Upper lobe of left lung (tissue), 6 donors: ENCODE measurements at regions not wholly inside any gene's neighbourhood (a gene's known extent, or its start where the extent isn't known, plus 50 kb on each side); places are given as distances from the start of the nearest gene placed in this dataset.

ENCODE experiments used
- ATAC-seq, 2 donors: fragments of 200-7000 bp; cut with Tn5 transposase; one replicate each; pipeline ENCODE4 v1.9.1; 2022; ENCODE audit warnings: mild to moderate bottlenecking in 2 of 2, moderate library complexity in 2 of 2; ENCODE audit not compliant: low FRiP score in 2 of 2
- DNase-seq, 2 donors: peaks; one replicate each; pipeline ENCODE4 v3.0.0-alpha.2; 2019 to 2020
- H3K27ac ChIP-seq, 4 donors: fragments of 200-600 bp; sonication (generic); one replicate each; pipeline ENCODE4 v1.5.1; 2016 to 2019
- H3K27me3 ChIP-seq, 4 donors: fragments of 200-600 bp; sonication (generic); one replicate each; pipeline ENCODE4 v1.5.1; 2017 to 2019
- H3K36me3 ChIP-seq, 4 donors: fragments of 200-600 bp; sonication (generic); one replicate each; pipeline ENCODE4 v1.5.1; 2016 to 2019
- H3K4me1 ChIP-seq, 4 donors: fragments of 200-600 bp; sonication (generic); one replicate each; pipeline ENCODE4 v1.5.1; 2018 to 2019
- H3K4me3 ChIP-seq, 4 donors: fragments of 200-600 bp; sonication (generic); one replicate each; pipeline ENCODE4 v1.5.1; 2017 to 2019; ENCODE audit warnings: mild to moderate bottlenecking in 2 of 4, moderate library complexity in 1 of 4
- H3K9me3 ChIP-seq, 4 donors: fragments of 200-600 bp; sonication (generic); one replicate each; pipeline ENCODE4 v1.5.1; 2018 to 2019
- CTCF ChIP-seq, 6 experiments: fragments of 450-650 bp in 4 of 6; fragments of 200-600 bp in 2 of 6; sonication (generic) in 2 of 6; IDR thresholded peaks; one replicate each; pipeline ENCODE4 v1.5.1; 2016 to 2019; ENCODE audit warnings: antibody characterized with exemption in 6 of 6
- EP300 ChIP-seq, 4 donors: sonication (generic); formaldehyde crosslinking; IDR thresholded peaks; one replicate each; pipeline ENCODE4 v1.5.1; 2017; ENCODE audit warnings: antibody characterized with exemption in 4 of 4, control low read depth in 2 of 4
- POLR2A ChIP-seq, 4 donors: fragments of 450-650 bp; IDR thresholded peaks; one replicate each; pipeline ENCODE4 v1.5.1; 2016 to 2017; ENCODE audit warnings: antibody characterized with exemption in 4 of 4, mild to moderate bottlenecking in 2 of 4
- POLR2AphosphoS5 ChIP-seq, 2 donors: sonication (generic); formaldehyde crosslinking; IDR thresholded peaks; one replicate each; pipeline ENCODE4 v1.5.1; 2017; ENCODE audit warnings: antibody characterized with exemption in 2 of 2
- whole genome bisulfite sequencing, 2 donors: methylation state at CpG; one replicate each; pipeline ENCODE4 v1.1.5; 2017 to 2018; 5-methylcytosine and 5-hydroxymethylcytosine counted together
- donor health status: DM: no; HTN: no; CAD: no; lungs with moderate emphysema.
- donor health status: DM: no; HTN: yes; CAD: no; lungs with severe emphysema.

- Histone ChIP-seq H3K36me3 (no peaks in the 10 kb centered on the region), H3K27ac (no peak overlapping the region), H3K4me1 (no peaks in the 10 kb centered on the region), H3K9me3 (no peaks in the 10 kb centered on the region), H3K27me3 (no peaks in the 10 kb centered on the region), H3K4me3 (no peak overlapping the region)
- ATAC-seq (no peak), DNase-seq (no peak)
- WGBS, 2 donors, result 60 to 80% methylated on average over 6 of the region's 6 CpGs
- no peak for TF ChIP-seq EP300 (IDR thresholded peaks at IDR 0.05)
- TF ChIP-seq POLR2A (IDR thresholded peaks at IDR 0.05), result no peak
Measured at GRCh38 chrX:94493405-94493804, 819.4 kb downstream of the FAM133A start.

GRCh38 chrX:94511564-94511963 is 837.6 kb downstream of the FAM133A start:
- ATAC-seq (no peak), DNase-seq (no peak)
- Histone ChIP-seq H3K4me1 (no peaks in the 10 kb centered on the region), H3K27ac (no peak overlapping the region), H3K4me3 (no peak overlapping the region), H3K27me3 (no peaks in the 10 kb centered on the region), H3K9me3 (no peaks in the 10 kb centered on the region), H3K36me3 (no peaks in the 10 kb centered on the region)
- 41 to 80% methylated on average over 2 of the region's 2 CpGs for WGBS, 2 donors
- TF ChIP-seq EP300 (IDR thresholded peaks at IDR 0.05) (no peak), POLR2A (IDR thresholded peaks at IDR 0.05) (no peak), POLR2AphosphoS5 (IDR thresholded peaks at IDR 0.05) (no peak)

GRCh38 chrX:94515009-94515408 is 841.0 kb downstream of the FAM133A start:
- WGBS, 2 donors, result 93 to 100% methylated on average over 1 of the region's 1 CpG
- H3K36me3 ChIP-seq, result no peaks in the 10 kb centered on the region
- H3K4me3 ChIP-seq, result no peak overlapping the region
- ATAC-seq (no peak), DNase-seq (no peak)
- TF ChIP-seq EP300 (IDR thresholded peaks at IDR 0.05), result no peak
- TF ChIP-seq CTCF (IDR thresholded peaks at IDR 0.05), result no peak
- TF ChIP-seq POLR2AphosphoS5 (IDR thresholded peaks at IDR 0.05), result no peak
- no peak for TF ChIP-seq POLR2A (IDR thresholded peaks at IDR 0.05)
- H3K27me3 ChIP-seq, result no peaks in the 10 kb centered on the region
- H3K27ac ChIP-seq, result no peak overlapping the region
- H3K4me1 ChIP-seq, result no peaks in the 10 kb centered on the region
- no peaks in the 10 kb centered on the region for H3K9me3 ChIP-seq

GRCh38 chrX:94524867-94525266 is 850.9 kb downstream of the FAM133A start:
- no peaks in the 10 kb centered on the region for H3K4me1 ChIP-seq
- H3K4me3 ChIP-seq, result no peak overlapping the region
- WGBS, 2 donors, result 33 to 63% methylated on average over 1 of the region's 1 CpG
- H3K27ac ChIP-seq, result no peak overlapping the region
- H3K36me3 ChIP-seq, result no peaks in the 10 kb centered on the region
- TF ChIP-seq POLR2AphosphoS5 (IDR thresholded peaks at IDR 0.05) (no peak), EP300 (IDR thresholded peaks at IDR 0.05) (no peak), POLR2A (IDR thresholded peaks at IDR 0.05) (no peak), CTCF (IDR thresholded peaks at IDR 0.05) (no peak)
- H3K27me3 ChIP-seq, result no peaks in the 10 kb centered on the region
- no peak for DNase-seq
- peaks cover 0 to 5% (median 3%) of the 10 kb centered on the region in 4 donors for H3K9me3 ChIP-seq
- no peak for ATAC-seq

GRCh38 chrX:94545722-94546121 is 871.7 kb downstream of the FAM133A start:
- Histone ChIP-seq H3K9me3 (peaks cover 0 to 5% (median 0%) of the 10 kb centered on the region in 4 donors), H3K27ac (no peak overlapping the region), H3K36me3 (no peaks in the 10 kb centered on the region), H3K4me1 (no peaks in the 10 kb centered on the region), H3K4me3 (no peak overlapping the region), H3K27me3 (no peaks in the 10 kb centered on the region)
- WGBS, 2 donors, result 19 to 53% methylated on average over 2 of the region's 2 CpGs
- TF ChIP-seq POLR2AphosphoS5 (IDR thresholded peaks at IDR 0.05) (no peak), CTCF (IDR thresholded peaks at IDR 0.05) (no peak), EP300 (IDR thresholded peaks at IDR 0.05) (no peak), POLR2A (IDR thresholded peaks at IDR 0.05) (no peak)
- ATAC-seq (no peak), DNase-seq (no peak)

- Histone ChIP-seq H3K27me3 (no peaks in the 10 kb centered on the region), H3K9me3 (no peaks in the 10 kb centered on the region), H3K4me1 (no peaks in the 10 kb centered on the region), H3K4me3 (no peak overlapping the region), H3K27ac (no peak overlapping the region), H3K36me3 (no peaks in the 10 kb centered on the region)
- WGBS, 2 donors, result 89 to 91% methylated on average over 4 of the region's 4 CpGs
- DNase-seq (no peak), ATAC-seq (no peak)
- TF ChIP-seq POLR2A (IDR thresholded peaks at IDR 0.05) (no peak), POLR2AphosphoS5 (IDR thresholded peaks at IDR 0.05) (no peak), EP300 (IDR thresholded peaks at IDR 0.05) (no peak), CTCF (IDR thresholded peaks at IDR 0.05) (no peak)
Measured at GRCh38 chrX:94551831-94552230, 877.8 kb downstream of the FAM133A start.
